ENCODE measurements at regions not wholly inside any gene's neighbourhood (a gene's known extent, or its start where the extent isn't known, plus 50 kb on each side); places are given as distances from the start of the nearest gene placed in this dataset.
A peak's percentile ranks its signal among the peaks of the same experiment; 100 is the strongest.

GRCh38 chr4:43316813-43317212, 424.3 kb downstream of the GRXCR1 start:
- TF ChIP-seq CTCF (conservative IDR thresholded peaks at IDR 0.05; ENCODE audit: low read length), result no peak

GRCh38 chr4:43325220-43325967, 432.9 kb downstream of the GRXCR1 start:
- no peak for TF ChIP-seq CTCF (conservative IDR thresholded peaks at IDR 0.05; ENCODE audit: low read length)
- no peak overlapping the region for H3K4me3 ChIP-seq (ENCODE audit: low read length)
- DNase-seq (ENCODE audit: low read depth), result no peak

More at GRCh38 chr4:43316813-43317212, 424.3 kb downstream of the GRXCR1 start:
- H3K4me3 ChIP-seq (ENCODE audit: low read length), result no peak overlapping the region
- no peak for DNase-seq (ENCODE audit: low read depth)

- no peak overlapping the region for H3K4me3 ChIP-seq (ENCODE audit: low read length)
- peak; percentile 20 for DNase-seq (ENCODE audit: low read depth)
- TF ChIP-seq CTCF (conservative IDR thresholded peaks at IDR 0.05; ENCODE audit: low read length), result no peak
Measured at GRCh38 chr4:43330288-43330687, 437.8 kb downstream of the GRXCR1 start.

- peak; percentile 39 for DNase-seq (ENCODE audit: low read depth)
- no peak overlapping the region for H3K4me3 ChIP-seq (ENCODE audit: low read length)
- TF ChIP-seq CTCF (conservative IDR thresholded peaks at IDR 0.05; ENCODE audit: low read length), result no peak
Measured at GRCh38 chr4:43331226-43332051, 438.9 kb downstream of the GRXCR1 start.

GRCh38 chr4:43332052-43332425, 439.5 kb downstream of the GRXCR1 start:
- no peak for DNase-seq (ENCODE audit: low read depth)
- no peak for TF ChIP-seq CTCF (conservative IDR thresholded peaks at IDR 0.05; ENCODE audit: low read length)
- H3K4me3 ChIP-seq (ENCODE audit: low read length), result no peak overlapping the region

- peak; percentile 26 for DNase-seq (ENCODE audit: low read depth)
- TF ChIP-seq CTCF (conservative IDR thresholded peaks at IDR 0.05; ENCODE audit: low read length), result no peak
- H3K4me3 ChIP-seq (ENCODE audit: low read length), result no peak overlapping the region
Measured at GRCh38 chr4:43337707-43338106, 445.2 kb downstream of the GRXCR1 start.

- no peak overlapping the region for H3K4me3 ChIP-seq (ENCODE audit: low read length)
- peak; percentile 46 for DNase-seq (ENCODE audit: low read depth)
- TF ChIP-seq CTCF (conservative IDR thresholded peaks at IDR 0.05; ENCODE audit: low read length), result no peak
Measured at GRCh38 chr4:43339435-43339834, 446.9 kb downstream of the GRXCR1 start.

Data from AG10803 (cell line).